ENCODE measurements at regions not wholly inside any gene's neighbourhood (a gene's known extent, or its start where the extent isn't known, plus 50 kb on each side); places are given as distances from the start of the nearest gene placed in this dataset.

DNA sequence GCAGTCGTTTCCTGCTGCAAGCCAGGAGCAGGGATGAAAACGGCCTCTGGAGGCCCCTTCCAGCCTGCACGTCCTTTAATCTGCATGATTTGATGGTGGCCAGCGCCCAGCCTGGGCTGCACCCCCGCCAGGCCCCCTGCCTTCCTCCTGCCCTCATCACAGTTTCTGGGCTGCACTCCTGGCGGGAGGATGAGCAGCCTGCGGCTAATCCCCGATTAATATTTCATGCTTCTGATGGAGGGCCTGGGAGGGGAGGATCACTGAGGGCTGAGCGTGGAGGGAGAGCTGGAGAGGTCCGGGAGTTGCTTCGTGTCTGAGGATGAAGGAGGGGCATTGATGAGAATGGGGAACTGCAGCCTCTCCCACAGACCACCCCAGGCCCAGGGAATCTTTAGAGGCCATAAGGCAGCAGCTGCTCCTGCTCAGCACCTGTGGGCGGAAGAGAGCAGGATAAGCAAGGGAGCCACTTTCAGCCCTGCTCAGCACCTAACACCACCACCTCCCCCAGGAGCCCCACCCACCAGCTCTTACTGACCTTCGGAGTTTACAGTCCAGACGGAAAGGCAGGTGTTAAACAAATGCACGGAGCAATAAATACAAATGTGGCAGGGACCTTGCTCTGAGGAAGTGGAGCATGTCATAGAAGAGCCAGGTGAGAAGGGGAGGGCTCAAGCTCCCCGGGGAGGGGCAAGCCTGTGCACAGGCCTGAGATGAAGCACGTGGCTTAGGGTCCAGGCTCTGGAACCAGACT lies 135.0 kb upstream of the NECTIN1 start:
- H3K4me1 ChIP-seq (replicated peaks; ENCODE audit: insufficient read depth) = no peaks in the 10 kb centered on the region
- no TSS peak for BruUV-seq (replicated peaks)
- ChIA-PET POLR2A (ENCODE audit: unreplicated experiment) (no interaction called here), CTCF (no interaction called here)
- H3K79me2 ChIP-seq (ENCODE audit: low read depth) = no peaks in the 10 kb centered on the region
- no peak for DNase-seq
- H3K4me2 ChIP-seq = no peak overlapping the region
- H2AFZ ChIP-seq = no peak overlapping the region
- H3K9me3 ChIP-seq (ENCODE audit: insufficient read depth, low read depth) = no peaks in the 10 kb centered on the region
- H3K27ac ChIP-seq = no peak overlapping the region
- H4K20me1 ChIP-seq (ENCODE audit: insufficient read depth) = no peaks in the 10 kb centered on the region
- no peaks in the 10 kb centered on the region for H3K36me3 ChIP-seq (ENCODE audit: low read depth)
- H3K27me3 ChIP-seq (ENCODE audit: insufficient read depth, low read depth) = peaks cover 80% of the 10 kb centered on the region
- no peak overlapping the region for H3K4me3 ChIP-seq
- TF ChIP-seq EZH2 (IDR thresholded peaks at IDR 0.05; ENCODE audit: low read depth) (no peak), CTCF (conservative IDR thresholded peaks at IDR 0.05) (no peak)
- intact Hi-C loops (cut with micrococcal nuclease; ENCODE audit: unreplicated experiment) = no loop called here
- no peaks in the 10 kb centered on the region for H3K9me2 ChIP-seq (ENCODE audit: insufficient read depth)
- H3F3A ChIP-seq (ENCODE audit: insufficient read depth, low read depth) = no peaks in the 10 kb centered on the region

GRCh38 chr11:119863236-119863635 lies 134.2 kb upstream of the NECTIN1 start:
- no peak overlapping the region for H3K4me3 ChIP-seq
- no peaks in the 10 kb centered on the region for H3F3A ChIP-seq (ENCODE audit: insufficient read depth, low read depth)
- H4K20me1 ChIP-seq (ENCODE audit: insufficient read depth) = no peaks in the 10 kb centered on the region
- H3K4me1 ChIP-seq (replicated peaks; ENCODE audit: insufficient read depth) = no peaks in the 10 kb centered on the region
- no peak overlapping the region for H2AFZ ChIP-seq
- ChIA-PET CTCF (no interaction called here), POLR2A (ENCODE audit: unreplicated experiment) (no interaction called here)
- H3K27ac ChIP-seq = no peak overlapping the region
- H3K9me2 ChIP-seq (ENCODE audit: insufficient read depth) = no peaks in the 10 kb centered on the region
- no peaks in the 10 kb centered on the region for H3K9me3 ChIP-seq (ENCODE audit: insufficient read depth, low read depth)
- BruUV-seq (replicated peaks) = no TSS peak
- peaks cover 80% of the 10 kb centered on the region for H3K27me3 ChIP-seq (ENCODE audit: insufficient read depth, low read depth)
- no peaks in the 10 kb centered on the region for H3K36me3 ChIP-seq (ENCODE audit: low read depth)
- DNase-seq = no peak
- no peaks in the 10 kb centered on the region for H3K79me2 ChIP-seq (ENCODE audit: low read depth)
- TF ChIP-seq EZH2 (IDR thresholded peaks at IDR 0.05; ENCODE audit: low read depth) (no peak), CTCF (conservative IDR thresholded peaks at IDR 0.05) (no peak)
- intact Hi-C loops (cut with micrococcal nuclease; ENCODE audit: unreplicated experiment) = no loop called here
- H3K4me2 ChIP-seq = no peak overlapping the region

DNA sequence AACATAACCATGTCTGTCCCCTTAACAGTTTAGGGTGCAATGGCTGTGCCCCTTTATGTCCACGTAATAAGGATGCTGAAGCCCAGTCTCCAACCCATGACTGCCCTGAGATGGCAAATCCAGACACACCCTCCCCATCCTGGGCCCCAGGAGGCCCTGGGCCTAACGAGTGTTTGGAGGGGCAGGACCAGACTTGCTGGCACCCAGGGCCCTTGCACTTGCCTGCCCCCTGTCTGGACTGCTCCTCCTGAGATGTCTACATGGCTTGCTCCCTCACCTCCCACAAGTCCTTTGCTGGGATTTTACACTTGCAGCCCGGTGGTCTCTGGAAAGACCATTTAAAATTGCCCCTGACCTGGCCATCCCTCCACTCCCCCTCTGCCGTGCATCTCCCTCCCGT lies 132.2 kb upstream of the NECTIN1 start:
- Histone ChIP-seq H3K4me2 (no peak overlapping the region), H3K36me3 (ENCODE audit: low read depth) (no peaks in the 10 kb centered on the region), H4K20me1 (ENCODE audit: insufficient read depth) (no peaks in the 10 kb centered on the region), H3K9me3 (ENCODE audit: insufficient read depth, low read depth) (no peaks in the 10 kb centered on the region), H3K4me1 (replicated peaks; ENCODE audit: insufficient read depth) (no peaks in the 10 kb centered on the region), H3F3A (ENCODE audit: insufficient read depth, low read depth) (no peaks in the 10 kb centered on the region), H2AFZ (no peak overlapping the region), H3K27ac (no peak overlapping the region), H3K9me2 (ENCODE audit: insufficient read depth) (no peaks in the 10 kb centered on the region), H3K27me3 (ENCODE audit: insufficient read depth, low read depth) (peaks cover 82% of the 10 kb centered on the region), H3K79me2 (ENCODE audit: low read depth) (no peaks in the 10 kb centered on the region), H3K4me3 (no peak overlapping the region)
- no peak for TF ChIP-seq EZH2 (IDR thresholded peaks at IDR 0.05; ENCODE audit: low read depth)
- no peak for TF ChIP-seq CTCF (conservative IDR thresholded peaks at IDR 0.05)
- POLR2A ChIA-PET (ENCODE audit: unreplicated experiment) = no interaction called here
- BruUV-seq (replicated peaks) = no TSS peak
- CTCF ChIA-PET = no interaction called here
- DNase-seq = no peak
- intact Hi-C loops (cut with micrococcal nuclease; ENCODE audit: unreplicated experiment) = no loop called here
